Amniotic stem cell (primary cell): ENCODE measurements at regions not wholly inside any gene's neighbourhood (a gene's known extent, or its start where the extent isn't known, plus 50 kb on each side); places are given as distances from the start of the nearest gene placed in this dataset.
"Not testable (repeated sequence)": the region's sequence is repeated elsewhere in the genome, so short reads cannot be mapped to it uniquely, and the experiment has no call there.

Experiments
- DNase-seq: peaks from one replicate; lab custom pipeline; 2025; lab: John Stamatoyannopoulos, UW

DNA sequence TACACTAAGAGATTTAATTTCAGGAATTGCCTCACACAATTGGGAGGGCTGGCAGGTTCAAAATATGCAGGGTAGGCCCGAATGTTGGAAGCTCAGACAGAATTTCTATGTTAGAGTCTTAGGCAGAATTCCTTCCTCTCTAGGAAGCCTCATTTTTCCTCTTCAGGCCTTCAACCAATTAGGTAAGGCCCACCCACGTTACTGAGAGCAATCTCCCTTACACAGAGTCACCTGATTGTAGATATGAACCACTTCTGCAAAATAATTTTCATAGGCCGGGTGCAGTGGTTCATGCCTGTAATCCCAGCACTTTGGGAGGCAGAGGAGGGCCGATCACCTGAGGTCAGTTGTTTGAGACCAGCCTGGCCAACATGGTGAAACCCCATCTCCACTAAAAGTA lies 50.2 kb upstream of the HIVEP1 start:
- DNase-seq, result no peak

DNA sequence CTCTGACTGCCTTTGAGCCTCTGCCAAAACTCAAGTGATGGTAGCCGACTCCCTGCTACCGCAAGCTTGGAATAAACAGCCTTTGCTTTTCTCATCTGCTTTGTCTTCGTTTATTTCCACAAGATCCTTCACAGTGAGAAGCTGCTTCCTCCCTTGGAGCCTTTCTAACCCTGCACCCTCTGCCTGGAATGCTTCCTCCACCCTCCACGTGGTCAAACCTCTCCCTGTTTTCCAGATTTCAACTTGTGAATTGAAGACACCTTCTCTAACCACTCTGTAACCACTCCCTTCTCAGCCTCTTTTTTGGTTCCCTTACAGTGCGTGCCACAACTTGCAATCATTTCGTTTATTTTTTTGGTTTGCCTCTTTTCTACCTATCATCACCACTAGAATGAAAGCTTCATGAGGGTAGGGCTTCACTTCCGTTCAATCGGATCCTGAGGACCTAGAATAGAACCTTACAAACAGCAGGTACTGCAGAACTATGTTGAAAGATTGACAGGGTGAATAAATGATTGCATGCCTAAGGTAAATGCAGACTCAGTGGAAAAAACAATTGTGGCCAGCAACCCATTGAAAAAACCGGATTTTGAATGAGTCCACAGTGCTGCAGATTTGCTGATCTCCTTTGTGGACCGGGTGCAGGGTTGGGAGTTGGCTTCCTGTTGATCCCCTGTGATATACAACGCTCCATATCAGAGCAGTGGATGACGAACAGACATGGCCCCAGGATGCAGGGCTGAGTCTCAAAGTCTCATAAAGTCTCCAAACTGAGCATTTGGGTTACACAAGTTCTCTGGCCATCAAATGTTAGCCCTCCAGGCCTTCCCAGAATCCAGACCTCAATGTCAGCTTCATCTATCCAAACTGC lies 51.0 kb upstream of the HIVEP1 start:
- no peak for DNase-seq

DNA sequence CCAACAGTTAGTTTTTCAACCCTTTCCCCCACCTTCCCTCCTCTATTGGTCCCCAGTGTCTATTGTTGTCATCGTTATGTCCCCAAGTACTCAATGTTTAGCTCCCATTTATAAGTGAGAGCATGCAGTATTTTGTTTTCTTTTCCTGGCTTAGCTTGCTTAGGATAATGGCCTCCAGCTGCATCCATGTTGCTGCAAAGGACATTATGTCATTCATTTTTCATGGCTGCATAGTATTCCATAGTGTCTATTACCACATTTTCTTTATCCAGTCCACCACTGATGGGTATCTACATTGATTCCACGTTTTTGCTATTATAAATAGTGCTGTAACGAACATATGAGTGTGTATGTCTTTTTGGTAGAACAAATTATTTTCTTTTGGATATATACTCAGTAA lies 55.3 kb upstream of the HIVEP1 start:
- DNase-seq, result no peak

DNA sequence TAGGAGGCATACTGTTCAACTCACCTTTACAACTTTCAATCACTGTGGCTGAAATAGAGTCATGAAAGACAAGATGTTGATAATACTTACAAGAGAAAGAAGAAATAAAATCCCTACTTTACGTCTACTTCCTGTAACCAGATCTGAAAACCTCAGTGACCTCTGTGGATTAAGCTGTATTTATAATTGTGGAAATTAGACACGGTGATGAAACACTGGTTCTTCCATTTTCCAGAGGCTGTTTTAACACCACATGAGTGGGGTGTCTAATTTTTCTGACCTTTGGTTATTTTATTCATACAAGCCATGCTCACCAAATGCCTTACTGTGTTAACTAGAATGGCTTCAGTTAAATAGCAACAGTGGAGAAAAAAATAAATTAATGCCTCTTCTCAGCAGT lies 58.5 kb upstream of the HIVEP1 start:
- DNase-seq, result no peak

DNA sequence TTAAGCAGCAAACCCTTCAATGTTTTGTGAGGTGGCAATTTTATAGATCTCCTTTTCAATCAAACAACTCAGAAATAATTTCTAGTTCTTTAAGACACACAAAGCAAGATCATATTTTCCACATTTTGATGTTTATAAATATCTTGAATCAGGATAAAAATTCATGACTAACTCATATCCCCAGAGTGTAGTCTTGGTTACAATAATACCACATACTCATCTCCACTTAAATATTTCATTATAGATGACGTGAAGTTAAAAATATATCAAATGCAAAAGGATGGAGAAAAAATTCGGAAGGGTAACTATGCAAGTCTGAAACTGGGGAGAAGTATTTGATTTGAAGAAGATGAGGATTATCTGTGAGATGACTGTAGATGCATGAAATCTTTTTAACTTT lies 59.8 kb upstream of the HIVEP1 start:
- no peak for DNase-seq

DNA sequence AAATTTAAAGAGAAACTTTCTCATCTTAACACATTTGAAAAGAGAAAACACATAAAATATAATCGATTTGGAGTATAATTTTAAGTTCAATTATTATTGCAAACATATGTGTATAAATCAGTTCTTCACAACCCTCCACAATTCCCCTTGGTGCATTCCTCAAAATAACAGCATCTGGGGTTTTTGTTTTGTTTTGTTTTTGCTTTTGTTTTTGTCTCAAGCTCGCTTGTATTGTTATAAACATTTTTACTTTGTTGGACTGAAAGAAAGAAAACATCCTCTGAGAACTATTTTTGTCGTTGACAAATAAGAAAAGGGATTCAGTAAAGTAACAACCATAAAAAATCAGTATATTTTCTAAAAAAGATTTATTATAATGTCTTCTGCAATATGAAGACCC lies 60.2 kb upstream of the HIVEP1 start:
- no peak for DNase-seq

DNA sequence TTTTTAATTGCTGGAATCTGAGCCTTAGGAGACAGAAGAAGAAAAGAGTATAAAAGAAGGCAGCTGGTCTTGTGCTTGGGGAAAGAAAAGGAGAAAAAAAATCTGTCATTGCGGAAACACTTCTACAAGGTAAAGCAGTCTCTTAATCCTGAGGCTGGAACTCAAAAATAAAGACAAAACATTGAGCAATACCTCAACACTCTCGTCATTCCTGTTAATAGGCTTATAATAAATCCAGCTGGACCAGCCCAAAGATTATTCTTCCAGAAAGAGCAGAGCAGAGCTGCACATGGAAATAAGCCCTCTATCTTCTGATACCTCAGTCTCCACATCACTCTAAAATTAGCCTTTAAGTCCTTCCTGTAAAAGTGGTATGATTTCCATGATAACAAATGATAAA lies 62.0 kb upstream of the HIVEP1 start:
- DNase-seq, result no peak

DNA sequence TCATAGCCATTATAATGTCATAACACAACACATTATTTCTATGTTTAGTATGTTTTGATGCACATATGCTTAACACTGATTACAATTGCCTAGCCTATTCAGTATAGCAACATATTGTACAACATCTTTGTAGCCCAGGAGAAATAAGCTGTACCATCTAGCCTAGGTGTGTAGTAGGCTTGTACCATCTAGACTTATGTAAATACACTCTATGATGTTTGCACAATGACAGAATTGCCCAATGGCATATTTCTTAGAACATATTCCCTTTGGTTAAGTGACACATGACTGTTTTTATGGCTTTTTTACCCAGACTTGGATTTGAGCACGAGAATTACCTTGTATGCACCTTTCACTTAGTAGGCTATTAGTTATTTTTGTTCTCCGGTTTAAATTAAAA lies 64.5 kb upstream of the HIVEP1 start:
- no peak for DNase-seq

DNA sequence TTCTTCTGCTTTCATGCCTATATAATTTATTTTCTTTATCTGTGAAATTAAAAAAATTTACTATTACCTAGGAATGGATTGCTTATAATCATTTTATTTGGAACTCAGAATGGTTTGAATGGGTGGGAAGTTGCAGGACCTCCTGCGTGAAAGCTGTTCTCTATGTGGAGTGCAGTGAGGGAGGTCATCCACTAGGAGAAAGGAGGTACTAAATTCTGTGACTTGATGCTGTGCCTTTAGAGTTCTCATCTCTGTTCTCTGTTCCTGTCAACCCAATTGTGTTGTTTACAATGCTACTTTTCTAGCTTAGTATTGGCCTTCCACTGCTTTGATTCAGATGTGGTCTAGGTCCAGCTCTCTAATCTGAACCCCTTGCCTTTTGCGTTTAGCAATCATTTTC lies 65.0 kb upstream of the HIVEP1 start:
- no peak for DNase-seq

DNA sequence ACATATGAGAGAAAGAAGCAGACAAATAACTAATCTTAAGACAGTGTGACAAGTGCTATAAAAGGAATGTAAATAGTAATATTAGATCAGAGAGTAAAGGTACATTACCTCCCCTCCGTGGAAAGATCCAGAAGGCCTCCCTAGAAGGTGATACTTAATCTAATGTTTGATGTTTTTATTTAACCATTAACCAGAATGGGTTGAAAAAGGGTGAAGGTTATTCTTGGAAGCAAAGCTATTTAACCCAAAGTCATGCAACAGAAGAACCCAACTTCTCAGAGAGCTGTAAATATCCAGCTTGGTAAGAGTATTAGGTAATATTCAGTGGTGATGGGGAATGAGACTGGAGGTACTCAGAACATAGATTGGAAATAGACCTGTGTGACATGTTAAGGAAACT lies 68.0 kb upstream of the HIVEP1 start:
- DNase-seq, result no peak

DNA sequence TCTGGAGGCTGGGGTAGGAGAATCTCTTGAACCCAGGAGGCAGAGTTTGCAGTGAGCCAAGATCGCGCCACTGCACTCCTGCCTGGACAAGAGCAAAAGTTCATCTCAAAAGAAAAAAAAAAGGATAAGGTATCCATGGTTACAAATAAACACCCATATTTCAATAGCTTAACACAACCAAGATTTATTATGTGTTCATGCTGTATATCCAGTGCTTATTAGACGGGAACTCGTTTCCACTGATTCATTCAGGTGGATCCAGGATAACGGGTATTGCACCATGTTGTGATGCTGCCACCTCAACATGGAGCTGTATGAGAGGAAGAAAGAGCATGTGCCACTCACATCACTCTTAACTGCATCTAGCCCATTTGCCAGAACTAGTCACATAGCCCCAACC lies 69.1 kb upstream of the HIVEP1 start:
- DNase-seq, result no peak

DNA sequence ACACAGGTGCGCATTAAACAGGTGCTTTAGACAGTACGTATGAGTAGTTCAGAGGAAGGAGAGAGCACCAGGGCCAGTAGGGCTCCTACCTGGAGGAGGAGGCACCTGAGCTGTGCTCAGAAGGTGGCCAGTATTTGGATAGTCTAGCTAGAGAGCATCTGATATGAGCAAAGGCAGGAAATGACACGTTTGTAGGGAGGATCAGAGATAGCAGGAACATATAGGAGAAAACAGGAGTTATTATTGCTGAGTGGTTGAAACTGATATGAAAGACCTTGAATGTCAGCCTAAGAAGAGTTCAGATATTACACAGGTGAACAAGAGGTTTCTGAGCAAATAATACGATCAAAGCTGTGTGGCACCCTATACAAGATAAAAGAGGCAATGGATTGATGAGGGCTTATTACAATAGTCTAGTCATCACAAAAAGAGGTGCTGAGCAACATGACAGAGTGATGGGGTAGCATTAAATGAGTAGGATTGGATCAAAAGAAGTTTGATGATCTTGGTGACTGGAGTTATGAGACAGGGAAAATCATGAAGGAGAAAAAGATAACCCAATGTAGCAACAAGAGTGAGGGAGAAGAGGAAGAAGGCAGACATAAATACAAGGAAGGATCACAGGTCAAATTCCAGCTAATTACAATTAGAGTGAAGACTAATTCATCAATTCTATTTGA lies 69.8 kb upstream of the HIVEP1 start:
- no peak for DNase-seq

DNA sequence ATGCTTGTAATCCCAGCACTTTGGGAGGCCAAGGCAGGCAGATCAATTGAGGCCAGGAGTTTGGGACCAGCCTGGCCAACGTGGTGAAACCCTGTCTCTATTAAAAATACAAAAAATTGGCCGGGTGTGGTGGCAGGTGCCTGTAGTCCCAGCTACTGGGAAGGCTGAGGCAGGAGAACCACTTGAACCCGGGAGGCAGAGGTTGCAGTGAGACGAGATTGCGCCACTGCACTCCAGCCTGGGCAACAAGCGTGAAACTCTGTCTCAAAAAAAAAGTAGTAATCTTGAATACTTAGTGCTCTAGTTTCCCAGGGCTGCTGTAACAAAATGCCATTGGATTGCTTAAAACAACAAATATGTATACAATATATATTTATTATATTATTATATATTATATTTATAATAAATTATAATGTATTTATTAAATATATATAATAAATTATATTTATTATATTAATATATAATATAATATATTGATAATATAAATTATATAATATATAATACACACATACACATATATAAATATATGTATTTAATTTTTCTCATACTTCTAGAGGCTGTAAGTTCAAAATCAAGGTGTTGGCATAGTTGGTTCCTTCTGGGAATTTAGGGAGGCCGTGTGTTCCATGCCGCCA lies 71.5 kb upstream of the HIVEP1 start:
- not testable (repeated sequence) for DNase-seq

DNA sequence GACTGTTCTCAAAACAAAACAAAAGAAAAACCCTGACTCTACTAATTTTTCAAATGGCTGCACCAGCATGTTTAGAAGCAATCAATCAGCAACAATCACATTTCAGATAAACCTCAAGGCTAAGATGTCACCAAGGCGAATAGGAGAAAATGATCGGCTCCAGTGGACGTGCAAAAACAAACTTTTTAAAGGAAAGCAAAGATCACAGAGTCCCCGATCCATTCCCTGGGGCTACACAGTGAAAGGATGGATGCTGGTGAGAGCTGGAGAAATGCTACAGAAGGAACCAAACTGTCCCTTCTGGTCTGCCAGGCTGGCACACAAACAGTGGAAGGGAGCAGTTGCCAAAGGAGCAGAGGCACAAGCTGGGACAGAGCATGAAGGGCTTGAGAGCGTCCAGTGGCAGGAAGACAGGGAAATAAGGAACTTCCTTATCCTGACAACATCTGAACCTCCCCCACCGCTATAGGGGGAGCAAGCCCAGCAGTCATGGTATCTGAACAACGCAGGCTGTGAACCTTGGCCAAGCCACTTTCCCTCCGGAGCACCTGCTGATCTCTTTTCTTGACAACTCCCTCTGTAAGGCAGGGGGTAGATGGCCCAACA lies 73.7 kb upstream of the HIVEP1 start:
- no peak for DNase-seq

DNA sequence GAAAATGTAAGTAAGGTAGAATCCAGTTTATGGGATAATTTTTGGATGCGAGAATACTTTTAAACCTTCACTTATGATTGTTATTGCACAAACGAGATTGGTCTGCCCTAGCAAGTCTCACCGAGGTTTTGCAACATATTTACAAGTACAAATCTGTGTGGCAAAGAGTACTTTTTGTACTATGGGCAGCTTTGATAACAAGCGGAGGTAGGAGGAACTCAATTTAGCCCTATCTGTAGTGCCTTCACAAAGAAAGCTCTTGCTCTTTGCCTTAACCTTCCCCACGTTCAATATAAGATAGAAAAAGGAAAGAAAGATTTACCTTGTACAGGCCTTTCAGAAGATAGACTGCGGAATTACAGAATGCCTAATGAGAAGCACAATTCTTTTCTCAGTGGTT lies 77.5 kb upstream of the HIVEP1 start:
- DNase-seq, result no peak

DNA sequence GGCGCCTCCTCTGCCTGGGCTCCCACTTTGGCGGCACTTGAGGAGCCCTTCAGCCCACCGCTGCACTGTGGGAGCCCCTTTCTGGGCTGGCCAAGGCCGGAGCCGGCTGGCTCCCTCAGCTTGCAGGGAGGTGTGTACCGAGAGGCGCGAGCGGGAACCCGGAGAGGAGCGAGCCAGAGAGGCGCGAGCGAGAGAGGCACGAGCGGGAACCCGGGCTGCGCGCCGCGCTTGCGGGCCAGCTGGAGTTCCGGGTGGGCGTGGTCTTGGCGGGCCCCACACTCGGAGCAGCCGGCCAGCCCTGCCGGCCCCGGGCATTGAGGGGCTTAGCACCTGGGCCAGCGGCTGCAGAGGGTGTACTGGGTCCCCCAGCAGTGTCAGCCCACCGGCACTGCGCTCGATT lies 79.2 kb upstream of the HIVEP1 start:
- not testable (repeated sequence) for DNase-seq

DNA sequence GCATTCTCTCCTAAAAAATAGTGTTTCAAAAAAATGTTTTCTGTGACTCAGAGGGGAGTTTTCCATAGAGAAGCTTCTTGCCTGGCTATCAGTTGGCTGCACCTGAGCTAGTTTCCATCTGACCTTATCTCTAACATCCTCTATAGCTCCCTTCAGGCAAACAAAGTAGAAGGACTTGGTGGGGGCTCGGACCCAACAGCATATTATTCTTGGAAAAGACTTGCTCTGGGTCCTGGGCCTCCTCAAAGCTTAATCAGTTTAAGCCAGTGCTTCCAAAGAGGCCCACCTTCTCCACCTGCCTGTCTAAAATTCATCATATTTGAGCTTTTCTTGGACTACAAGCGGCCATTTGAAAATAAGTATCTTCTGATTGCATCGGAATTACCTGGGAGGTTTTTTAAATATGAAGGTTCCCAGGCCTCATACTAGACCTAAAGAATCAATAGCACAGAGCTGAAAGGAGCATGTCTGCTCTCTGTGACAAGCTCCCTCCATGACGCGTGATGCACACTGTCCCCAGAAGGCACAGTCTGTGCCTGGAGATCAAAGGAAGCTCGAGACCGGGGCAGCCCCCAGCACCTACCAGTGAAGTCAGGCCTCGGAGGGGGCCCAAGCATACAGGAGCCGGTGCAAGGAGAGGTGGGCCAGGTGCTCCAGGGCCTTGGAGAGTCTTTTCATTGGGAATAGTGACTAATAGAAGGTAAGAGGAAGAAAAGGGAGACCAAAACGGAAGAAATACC lies 80.6 kb upstream of the HIVEP1 start:
- no peak for DNase-seq

DNA sequence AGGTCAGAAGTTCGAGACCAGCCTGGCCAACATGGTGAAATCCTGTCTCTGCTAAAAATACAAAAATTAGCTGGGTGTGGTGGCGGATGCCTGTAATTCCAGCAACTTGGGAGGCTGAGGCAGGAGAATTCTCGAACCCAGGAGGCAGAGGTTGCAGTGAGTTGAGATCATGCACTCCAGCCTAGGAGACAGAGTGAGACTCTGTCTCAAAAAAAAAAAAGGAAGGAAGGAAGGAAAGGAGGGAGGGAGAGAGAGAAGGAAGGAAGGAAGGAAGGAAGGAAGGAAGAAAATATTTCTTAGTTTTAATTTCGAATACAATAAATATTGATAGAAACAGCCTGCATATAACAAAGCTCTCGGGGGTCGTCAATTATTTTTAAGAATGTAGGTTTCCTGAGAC lies 81.3 kb upstream of the HIVEP1 start:
- not testable (repeated sequence) for DNase-seq

DNA sequence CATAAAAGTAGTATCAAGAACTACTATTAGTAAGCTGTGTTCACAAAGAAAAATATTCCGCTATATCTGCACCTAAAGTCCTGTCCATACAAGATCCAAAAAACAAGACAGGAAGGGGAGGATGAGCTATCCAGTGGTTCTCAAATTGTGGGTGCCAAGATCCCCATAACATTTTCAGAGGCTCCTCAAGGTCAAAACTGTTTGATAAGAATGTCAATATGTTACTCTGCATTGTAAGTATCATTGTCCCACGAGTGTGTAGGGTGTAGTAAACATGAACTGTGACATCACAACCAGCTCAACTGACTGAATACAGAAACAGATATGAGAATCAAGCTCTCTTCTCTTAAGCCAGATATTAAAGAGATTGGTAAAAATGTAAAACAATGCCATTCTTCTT lies 81.9 kb upstream of the HIVEP1 start:
- DNase-seq, result no peak

DNA sequence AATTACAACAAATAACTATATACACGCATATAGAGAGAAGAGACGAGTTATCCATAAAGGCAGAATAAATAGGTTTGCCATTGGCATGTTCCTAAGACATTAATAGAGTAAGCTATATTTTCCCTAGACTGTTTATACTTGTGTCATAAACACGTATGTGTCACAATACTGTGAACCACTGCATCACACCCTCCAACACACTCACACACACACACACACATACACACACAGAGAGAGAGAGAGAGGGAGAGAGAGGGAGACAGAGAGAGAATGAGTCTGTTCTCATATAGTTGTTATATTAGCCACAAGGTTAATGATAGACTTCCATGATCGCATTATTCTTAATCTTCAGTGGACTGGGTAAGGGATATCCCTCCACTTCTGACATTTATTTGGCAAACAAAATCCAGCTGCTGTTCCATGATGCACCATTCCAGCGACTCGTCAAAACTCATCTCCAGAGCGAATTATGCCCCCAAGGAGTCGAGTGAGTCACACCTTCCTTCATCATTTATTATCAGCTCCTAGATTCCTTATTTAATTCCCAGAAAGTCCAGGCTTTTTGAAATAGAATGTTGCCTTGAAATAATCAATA lies 82.8 kb upstream of the HIVEP1 start:
- no peak for DNase-seq

DNA sequence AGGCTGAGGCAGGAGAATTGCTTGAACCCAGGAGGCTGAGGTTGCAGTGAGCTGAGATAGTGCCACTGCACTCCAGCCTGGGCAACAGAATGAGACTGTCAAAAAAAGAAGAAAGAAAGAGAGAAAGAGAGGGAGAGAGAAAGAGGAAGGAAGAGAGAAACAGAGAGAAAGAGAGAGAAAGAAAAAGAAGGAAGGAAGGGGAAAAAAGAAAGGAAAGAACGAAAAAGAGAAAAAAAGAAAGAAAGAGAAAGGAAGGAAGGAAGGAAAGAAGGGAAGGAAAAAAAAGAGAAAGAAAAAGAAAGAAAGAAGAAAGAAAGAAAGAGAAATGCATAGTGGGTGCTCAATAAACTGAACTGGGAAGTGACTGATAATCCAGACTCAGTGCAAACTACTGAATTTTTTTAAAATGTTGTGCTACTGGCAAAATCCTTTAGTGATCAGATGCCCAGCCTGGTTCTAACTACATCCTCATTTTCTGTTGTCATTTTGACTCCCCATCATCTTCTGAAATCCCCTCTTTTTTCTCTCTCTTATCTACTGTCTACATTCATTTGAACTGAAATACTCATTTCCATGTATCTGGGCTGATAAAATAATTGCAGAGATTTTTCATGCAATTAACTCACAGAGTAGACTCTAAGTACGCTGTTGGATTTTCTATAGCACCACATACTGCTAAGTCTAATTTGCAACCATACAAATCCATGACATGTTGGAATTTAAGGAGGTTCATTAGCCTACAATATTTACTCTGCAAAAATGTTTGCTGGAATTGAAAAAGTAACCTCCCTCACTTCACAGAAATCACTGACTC lies 85.3 kb upstream of the HIVEP1 start:
- DNase-seq, result no peak
